WTC11 (cell line): ENCODE measurements at regions not wholly inside any gene's neighbourhood (a gene's known extent, or its start where the extent isn't known, plus 50 kb on each side); places are given as distances from the start of the nearest gene placed in this dataset.
A peak's percentile ranks its signal among the peaks of the same experiment; 100 is the strongest.

Source experiments
- ATAC-seq: fragments of 200-7000 bp; cut with Tn5 transposase; 2 replicates; pipeline ENCODE4 v1.10.0; 2021; ENCODE audit warnings: mild to moderate bottlenecking, moderate library complexity
- CTCF ChIA-PET: fragments of 300-600 bp; sonication (Branson Sonifier 250); formaldehyde crosslinking; loops from one replicate; lab custom pipeline; 2021; ENCODE audit warnings: antibody characterized with exemption; lab: Charles Lee
- POLR2A ChIA-PET: fragments of 350-600 bp; sonication (Branson Sonifier 250); formaldehyde crosslinking; loops from one replicate; lab custom pipeline; 2021; ENCODE audit warnings: antibody characterized with exemption; lab: Charles Lee
- DNase-seq: peaks from one replicate; pipeline ENCODE4 v3.0.0; 2021; ENCODE audit warnings: low spot score
- H3K27ac Mint-ChIP-seq: 2 replicates; pipeline ENCODE4 v1.8.0; 2021; ENCODE audit warnings: mixed read lengths
- H3K27me3 Mint-ChIP-seq: 2 replicates; pipeline ENCODE4 v1.8.0; 2021; ENCODE audit warnings: low read depth, mild to moderate bottlenecking, moderate library complexity, mixed read lengths
- H3K36me3 Mint-ChIP-seq: 2 replicates; pipeline ENCODE4 v1.8.0; 2021; ENCODE audit warnings: mixed read lengths
- H3K4me1 Mint-ChIP-seq: 2 replicates; pipeline ENCODE4 v1.8.0; 2022; ENCODE audit warnings: mixed read lengths
- H3K4me3 Mint-ChIP-seq: 2 replicates; pipeline ENCODE4 v1.8.0; 2021; ENCODE audit warnings: mild to moderate bottlenecking, moderate library complexity, mixed read lengths
- H3K9me3 Mint-ChIP-seq: 2 replicates; pipeline ENCODE4 v1.8.0; 2021; ENCODE audit warnings: mixed read lengths
- ATF3 ChIP-seq: sonication (generic); formaldehyde crosslinking; conservative IDR thresholded peaks from 2 replicates; pipeline ENCODE4 v1.8.1; 2022; ENCODE audit warnings: mild to moderate bottlenecking, missing genetic modification reagents
- CDX4 ChIP-seq: fragments of 250-450 bp; sonication (Bioruptor Pico); IDR thresholded peaks from 2 replicates; pipeline ENCODE4 v1.9.0; 2021; ENCODE audit warnings: moderate library complexity, mild to moderate bottlenecking, inconsistent platforms, borderline replicate concordance
- FOXK1 ChIP-seq: sonication (generic); formaldehyde crosslinking; IDR thresholded peaks from 2 replicates; pipeline ENCODE4 v1.8.0; 2022; ENCODE audit warnings: mild to moderate bottlenecking, moderate library complexity, missing genetic modification reagents
- FOXP1 ChIP-seq: sonication (generic); formaldehyde crosslinking; IDR thresholded peaks from 2 replicates; pipeline ENCODE4 v1.8.0; 2022; ENCODE audit warnings: missing genetic modification reagents, mild to moderate bottlenecking, moderate library complexity, borderline replicate concordance
- GABPB1 ChIP-seq: sonication (generic); formaldehyde crosslinking; IDR thresholded peaks from 2 replicates; pipeline ENCODE4 v1.8.1; 2023; ENCODE audit warnings: mild to moderate bottlenecking, missing genetic modification reagents
- GTF2I ChIP-seq: fragments of 250-450 bp; sonication (Bioruptor Pico); conservative IDR thresholded peaks from 2 replicates; pipeline ENCODE4 v1.4.0; 2021; ENCODE audit warnings: mild to moderate bottlenecking
- IRF2 ChIP-seq: sonication (generic); formaldehyde crosslinking; IDR thresholded peaks from 2 replicates; pipeline ENCODE4 v1.8.0; 2022; ENCODE audit warnings: low read depth, missing genetic modification reagents, borderline replicate concordance
- MYBL2 ChIP-seq: sonication (generic); formaldehyde crosslinking; IDR thresholded peaks from 2 replicates; pipeline ENCODE4 v1.8.1; 2023; ENCODE audit warnings: mild to moderate bottlenecking, moderate library complexity, missing genetic modification reagents
- NR3C1 ChIP-seq: sonication (generic); formaldehyde crosslinking; conservative IDR thresholded peaks from 2 replicates; pipeline ENCODE4 v1.8.1; 2023; ENCODE audit warnings: low read depth, mild to moderate bottlenecking, missing genetic modification reagents
- PRRX2 ChIP-seq: fragments of 250-450 bp; sonication (Bioruptor Pico); IDR thresholded peaks from 2 replicates; pipeline ENCODE4 v1.8.0; 2021; ENCODE audit warnings: mild to moderate bottlenecking
- RORB ChIP-seq: fragments of 250-450 bp; sonication (Bioruptor Pico); IDR thresholded peaks from 2 replicates; pipeline ENCODE4 v1.9.0; 2021; ENCODE audit warnings: mild to moderate bottlenecking
- SOX15 ChIP-seq: fragments of 250-450 bp; sonication (Bioruptor Pico); IDR thresholded peaks from 2 replicates; pipeline ENCODE4 v1.9.0; 2021; ENCODE audit warnings: mild to moderate bottlenecking
- ZNF423 ChIP-seq: fragments of 250-450 bp; sonication (Bioruptor Pico); IDR thresholded peaks from 2 replicates; pipeline ENCODE4 v2.1.2; 2022; ENCODE audit warnings: mild to moderate bottlenecking, moderate library complexity
- TF ChIP-seq, protein P1 (sequence below): sonication (generic); formaldehyde crosslinking; IDR thresholded peaks from 2 replicates; pipeline ENCODE4 v1.8.0; 2022; ENCODE audit warnings: mild to moderate bottlenecking, missing genetic modification reagents
- TF ChIP-seq, protein P2 (sequence below): fragments of 250-450 bp; sonication (Bioruptor Pico); IDR thresholded peaks from 2 replicates; pipeline ENCODE4 v1.9.0; 2021; ENCODE audit warnings: mild to moderate bottlenecking
- TF ChIP-seq, protein P3 (sequence below): sonication (generic); formaldehyde crosslinking; IDR thresholded peaks from 2 replicates; pipeline ENCODE4 v1.8.1; 2022; ENCODE audit warnings: low read depth, mild to moderate bottlenecking, moderate library complexity, missing genetic modification reagents, borderline replicate concordance
- TF ChIP-seq, protein P4 (sequence below): sonication (generic); formaldehyde crosslinking; IDR thresholded peaks from 2 replicates; pipeline ENCODE4 v1.8.1; 2022; ENCODE audit warnings: low read depth, missing genetic modification reagents, borderline replicate concordance

DNA sequence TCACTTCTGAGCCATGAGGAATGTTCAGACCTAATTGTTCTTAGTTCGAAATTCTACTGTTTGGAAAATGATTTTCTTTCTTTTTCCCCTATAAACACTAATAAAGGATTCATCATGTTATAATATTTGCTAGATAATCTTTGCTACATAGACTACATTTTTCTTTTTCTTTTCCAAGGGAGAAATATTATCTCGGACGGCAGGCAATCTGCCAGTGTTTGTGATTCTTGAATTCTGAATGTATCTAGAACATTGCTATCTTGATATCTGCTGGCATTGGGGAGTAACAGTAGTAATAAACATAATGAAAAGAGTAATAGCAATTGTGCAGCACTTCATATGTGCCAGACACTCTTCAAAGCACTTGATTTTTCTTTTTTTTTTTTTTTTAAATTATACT is 107.7 kb upstream of the ZNF32 start:
- ATAC-seq (no peak), DNase-seq (no peak)
- Mint-ChIP-seq H3K27me3 (peaks cover 48% of the 10 kb centered on the region), H3K9me3 (peaks cover 11% of the 10 kb centered on the region), H3K36me3 (no peaks in the 10 kb centered on the region), H3K4me1 (peaks cover 29% of the 10 kb centered on the region), H3K4me3 (no peak overlapping the region), H3K27ac (no peak overlapping the region)
- ChIA-PET CTCF (no interaction called here), POLR2A (no interaction called here)
- TF ChIP-seq GABPB1 (CRISPR knock-in tag), result no peak
- TF ChIP-seq, protein P1, sequence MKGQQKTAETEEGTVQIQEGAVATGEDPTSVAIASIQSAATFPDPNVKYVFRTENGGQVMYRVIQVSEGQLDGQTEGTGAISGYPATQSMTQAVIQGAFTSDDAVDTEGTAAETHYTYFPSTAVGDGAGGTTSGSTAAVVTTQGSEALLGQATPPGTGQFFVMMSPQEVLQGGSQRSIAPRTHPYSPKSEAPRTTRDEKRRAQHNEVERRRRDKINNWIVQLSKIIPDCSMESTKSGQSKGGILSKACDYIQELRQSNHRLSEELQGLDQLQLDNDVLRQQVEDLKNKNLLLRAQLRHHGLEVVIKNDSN, result no peak
- TF ChIP-seq, protein P2, sequence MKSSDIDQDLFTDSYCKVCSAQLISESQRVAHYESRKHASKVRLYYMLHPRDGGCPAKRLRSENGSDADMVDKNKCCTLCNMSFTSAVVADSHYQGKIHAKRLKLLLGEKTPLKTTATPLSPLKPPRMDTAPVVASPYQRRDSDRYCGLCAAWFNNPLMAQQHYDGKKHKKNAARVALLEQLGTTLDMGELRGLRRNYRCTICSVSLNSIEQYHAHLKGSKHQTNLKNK (CRISPR knock-in tag), result no peak
- TF ChIP-seq RORB (CRISPR knock-in tag), result no peak
- TF ChIP-seq, protein P3, sequence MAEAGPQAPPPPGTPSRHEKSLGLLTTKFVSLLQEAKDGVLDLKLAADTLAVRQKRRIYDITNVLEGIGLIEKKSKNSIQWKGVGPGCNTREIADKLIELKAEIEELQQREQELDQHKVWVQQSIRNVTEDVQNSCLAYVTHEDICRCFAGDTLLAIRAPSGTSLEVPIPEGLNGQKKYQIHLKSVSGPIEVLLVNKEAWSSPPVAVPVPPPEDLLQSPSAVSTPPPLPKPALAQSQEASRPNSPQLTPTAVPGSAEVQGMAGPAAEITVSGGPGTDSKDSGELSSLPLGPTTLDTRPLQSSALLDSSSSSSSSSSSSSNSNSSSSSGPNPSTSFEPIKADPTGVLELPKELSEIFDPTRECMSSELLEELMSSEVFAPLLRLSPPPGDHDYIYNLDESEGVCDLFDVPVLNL (CRISPR knock-in tag), result no peak
- TF ChIP-seq, protein P4, sequence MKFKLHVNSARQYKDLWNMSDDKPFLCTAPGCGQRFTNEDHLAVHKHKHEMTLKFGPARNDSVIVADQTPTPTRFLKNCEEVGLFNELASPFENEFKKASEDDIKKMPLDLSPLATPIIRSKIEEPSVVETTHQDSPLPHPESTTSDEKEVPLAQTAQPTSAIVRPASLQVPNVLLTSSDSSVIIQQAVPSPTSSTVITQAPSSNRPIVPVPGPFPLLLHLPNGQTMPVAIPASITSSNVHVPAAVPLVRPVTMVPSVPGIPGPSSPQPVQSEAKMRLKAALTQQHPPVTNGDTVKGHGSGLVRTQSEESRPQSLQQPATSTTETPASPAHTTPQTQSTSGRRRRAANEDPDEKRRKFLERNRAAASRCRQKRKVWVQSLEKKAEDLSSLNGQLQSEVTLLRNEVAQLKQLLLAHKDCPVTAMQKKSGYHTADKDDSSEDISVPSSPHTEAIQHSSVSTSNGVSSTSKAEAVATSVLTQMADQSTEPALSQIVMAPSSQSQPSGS (CRISPR knock-in tag), result no peak
- TF ChIP-seq MYBL2 (CRISPR knock-in tag), result no peak
- no peak for TF ChIP-seq ATF3 (CRISPR knock-in tag)
- no peak for TF ChIP-seq SOX15 (CRISPR knock-in tag)
- no peak for TF ChIP-seq FOXP1

DNA sequence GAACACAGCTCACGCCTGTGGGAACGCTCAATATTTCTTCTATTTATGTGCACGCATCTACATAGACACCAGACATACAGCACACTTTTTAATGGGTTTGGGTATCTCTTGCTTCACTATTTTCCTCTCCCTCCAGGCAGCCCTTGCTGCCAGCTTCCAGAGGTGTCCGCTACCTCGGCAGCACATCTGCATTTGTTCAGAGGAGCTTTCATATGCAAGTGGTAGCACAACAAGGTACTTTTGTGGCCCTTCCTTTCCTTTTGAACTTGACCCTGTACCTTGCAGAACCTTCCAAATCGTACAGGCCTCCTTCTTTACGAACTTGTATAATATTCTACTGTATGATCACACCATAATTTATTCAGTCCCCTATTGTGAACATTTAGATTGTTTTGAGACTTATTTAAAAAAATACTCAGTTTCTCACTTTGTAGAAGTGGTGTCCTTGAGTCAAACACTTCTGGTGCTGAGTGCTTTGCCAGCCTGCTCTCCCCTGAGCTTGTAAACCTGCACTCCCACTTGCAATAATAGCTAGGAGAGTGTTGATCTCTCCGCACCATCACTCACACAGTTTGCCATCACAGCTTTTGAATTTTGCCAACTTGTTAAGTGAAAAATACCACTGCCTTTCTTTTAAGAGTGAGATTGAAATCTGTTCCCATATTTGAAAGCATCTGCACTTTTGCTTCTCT is 106.0 kb upstream of the ZNF32 start:
- TF ChIP-seq NR3C1 (CRISPR knock-in tag) (no peak), FOXK1 (CRISPR knock-in tag) (0 out of 2 replicates have a peak, but pooled peaks have one; percentile 49), IRF2 (no peak), PRRX2 (CRISPR knock-in tag) (no peak), ZNF423 (CRISPR knock-in tag) (peak; percentile 79), CDX4 (CRISPR knock-in tag) (no peak)
- H3K4me3 Mint-ChIP-seq, result peak overlapping the region; percentile 2
- peak; percentile 91 for ATAC-seq
- peaks cover 29% of the 10 kb centered on the region for H3K4me1 Mint-ChIP-seq
- H3K36me3 Mint-ChIP-seq, result no peaks in the 10 kb centered on the region
- ChIA-PET CTCF (interaction anchor here (1.3 to 1.4 kb wide), 2 partner anchors 12 to 20 kb away, joined by 3 read pairs; no protein-coding TSS in a partner anchor), POLR2A (interaction anchor here (0.6 to 1.1 kb wide), 2 partner anchors 24 to 66 kb away, joined by 3 read pairs; no protein-coding TSS in a partner anchor)
- peaks cover 8% of the 10 kb centered on the region for H3K9me3 Mint-ChIP-seq
- peak; percentile 48 for DNase-seq
- H3K27ac Mint-ChIP-seq, result no peak overlapping the region
- peaks cover 50% of the 10 kb centered on the region for H3K27me3 Mint-ChIP-seq

DNA sequence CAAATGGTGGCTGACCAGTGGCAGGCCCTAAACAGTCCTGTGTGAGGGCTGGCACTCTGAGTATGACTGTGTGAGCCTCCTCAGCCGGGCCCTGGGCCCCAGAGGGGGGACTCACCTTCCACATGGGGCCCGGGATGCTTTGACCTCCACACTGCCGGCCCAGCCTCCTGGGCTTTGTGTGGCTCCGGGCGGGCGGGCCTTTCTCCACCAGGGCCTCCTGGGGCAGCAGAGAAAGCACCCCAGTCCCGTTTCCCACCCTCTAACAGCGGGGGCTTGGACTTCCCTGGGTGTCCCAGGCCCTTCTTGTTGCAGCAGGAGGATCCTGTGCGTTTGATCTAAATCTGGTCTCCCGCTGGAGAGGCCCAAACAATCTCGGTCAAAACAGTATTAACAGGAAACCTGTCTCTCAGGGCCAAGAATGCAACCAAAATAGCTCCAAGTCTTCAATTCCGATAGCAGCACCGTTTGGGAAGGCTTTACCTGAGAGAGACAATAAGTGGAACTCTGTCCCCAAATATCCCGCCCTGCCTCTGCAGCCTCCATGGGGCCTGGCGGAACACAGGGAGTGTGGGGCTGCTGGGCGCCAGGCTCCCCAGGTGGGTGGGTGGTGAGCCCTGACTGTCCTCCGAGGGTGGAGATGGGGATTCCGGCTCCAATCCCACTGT is 104.8 kb upstream of the ZNF32 start:
- DNase-seq, result no peak
- Mint-ChIP-seq H3K4me1 (peaks cover 29% of the 10 kb centered on the region), H3K4me3 (no peak overlapping the region), H3K27ac (no peak overlapping the region), H3K27me3 (peaks cover 54% of the 10 kb centered on the region), H3K36me3 (no peaks in the 10 kb centered on the region), H3K9me3 (no peaks in the 10 kb centered on the region)
- ChIA-PET CTCF (no interaction called here), POLR2A (no interaction called here)
- TF ChIP-seq FOXP1, result no peak
- TF ChIP-seq, protein P3 (CRISPR knock-in tag), result no peak
- no peak for TF ChIP-seq MYBL2 (CRISPR knock-in tag)
- TF ChIP-seq GTF2I (CRISPR knock-in tag), result no peak
- peak; percentile 83 for TF ChIP-seq ZNF423 (CRISPR knock-in tag)
- no peak for ATAC-seq
